COLO668 (cell line): ENCODE measurements at regions not wholly inside any gene's neighbourhood (a gene's known extent, or its start where the extent isn't known, plus 50 kb on each side); places are given as distances from the start of the nearest gene placed in this dataset.

ENCODE experiments used
- DNase-seq: peaks from one replicate; lab custom pipeline; 2025; ENCODE audit not compliant: unreplicated experiment; lab: John Stamatoyannopoulos, UW

DNA sequence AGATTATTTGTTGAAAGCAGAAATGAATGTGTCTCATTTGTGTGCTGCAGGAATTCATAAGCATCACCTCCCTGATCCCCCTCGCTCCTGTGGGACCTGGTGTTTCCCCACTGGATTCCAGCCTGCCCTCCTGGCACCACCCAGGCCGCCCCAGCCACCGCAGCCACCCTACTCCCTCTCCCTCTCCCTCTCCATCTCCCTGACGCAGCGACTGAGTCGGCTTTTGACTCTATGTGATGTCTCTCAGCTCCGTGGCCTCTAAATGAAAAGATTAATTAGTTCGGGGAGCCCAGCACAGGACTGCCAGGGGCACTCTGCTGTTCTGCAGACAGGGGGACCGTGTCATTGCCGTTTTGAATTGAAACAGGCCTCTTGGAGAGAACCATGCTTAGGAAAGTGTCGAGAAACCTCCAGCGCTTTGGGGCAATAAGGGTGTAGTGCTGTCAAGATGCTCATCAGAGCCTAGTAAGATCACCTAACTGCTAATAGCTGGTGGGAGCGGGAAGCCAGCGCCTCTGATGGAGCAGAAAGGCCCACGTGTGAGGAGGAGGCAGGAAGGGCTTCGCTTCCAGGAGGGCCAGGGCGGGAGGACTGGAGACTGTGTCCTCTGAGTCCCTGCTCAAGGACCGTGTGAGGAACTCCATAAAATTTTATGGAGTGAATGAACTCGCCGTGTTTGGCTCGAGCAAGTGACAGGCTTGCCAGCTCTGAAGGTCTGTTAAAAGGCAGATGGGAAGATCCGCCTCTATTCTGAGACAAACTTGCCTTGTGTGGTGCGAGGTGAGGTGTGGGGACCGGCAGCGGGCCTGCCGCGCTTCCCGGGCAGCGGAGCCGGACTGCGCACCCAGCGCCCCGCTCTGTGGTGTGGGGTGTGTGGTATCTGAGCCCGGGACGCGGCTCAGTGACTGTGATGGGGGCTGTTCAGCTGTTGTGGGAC lies 157.4 kb upstream of the C14orf180 start:
- no peak for DNase-seq

DNA sequence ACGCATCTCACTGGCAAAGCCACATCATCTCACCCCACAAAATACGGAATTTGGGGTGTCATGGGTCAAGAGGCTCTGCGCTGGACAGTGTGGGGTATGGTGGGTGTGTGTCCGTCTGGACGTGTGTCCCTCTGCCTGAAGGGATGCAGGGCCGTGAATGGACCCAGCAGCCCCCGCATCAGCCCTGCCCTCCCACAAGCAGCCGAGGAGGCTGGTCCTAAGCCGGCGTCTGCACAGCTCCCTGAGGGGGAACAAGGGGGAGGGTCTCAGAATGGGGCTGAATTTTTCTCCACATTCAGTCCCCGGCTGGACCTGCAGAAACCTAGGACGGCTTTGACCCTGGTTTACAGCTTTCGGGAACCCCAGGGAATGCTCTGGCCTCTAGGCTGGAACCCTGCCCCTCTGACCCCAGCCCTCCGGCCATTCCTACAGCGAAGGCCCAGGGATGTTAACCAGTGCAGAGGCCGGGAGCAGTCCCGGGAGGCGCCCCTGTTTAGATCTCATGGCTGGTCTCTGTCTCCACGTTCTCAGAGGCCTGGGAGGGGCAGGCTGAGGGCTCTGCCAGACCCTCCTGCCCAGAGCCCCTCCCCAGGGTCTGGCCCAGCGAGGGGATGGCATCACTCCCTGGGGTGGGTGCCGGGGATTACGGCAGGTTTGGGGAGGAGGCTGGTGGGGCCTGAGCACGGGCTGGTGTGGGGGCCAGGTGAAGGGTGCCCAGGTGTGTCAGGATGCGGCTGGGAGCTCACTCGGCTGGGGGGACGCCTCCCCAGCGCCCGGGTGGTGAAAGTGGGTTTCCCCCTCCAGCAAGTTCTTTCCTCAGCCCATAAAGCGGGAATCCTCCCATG lies 156.5 kb upstream of the C14orf180 start:
- DNase-seq: no peak

DNA sequence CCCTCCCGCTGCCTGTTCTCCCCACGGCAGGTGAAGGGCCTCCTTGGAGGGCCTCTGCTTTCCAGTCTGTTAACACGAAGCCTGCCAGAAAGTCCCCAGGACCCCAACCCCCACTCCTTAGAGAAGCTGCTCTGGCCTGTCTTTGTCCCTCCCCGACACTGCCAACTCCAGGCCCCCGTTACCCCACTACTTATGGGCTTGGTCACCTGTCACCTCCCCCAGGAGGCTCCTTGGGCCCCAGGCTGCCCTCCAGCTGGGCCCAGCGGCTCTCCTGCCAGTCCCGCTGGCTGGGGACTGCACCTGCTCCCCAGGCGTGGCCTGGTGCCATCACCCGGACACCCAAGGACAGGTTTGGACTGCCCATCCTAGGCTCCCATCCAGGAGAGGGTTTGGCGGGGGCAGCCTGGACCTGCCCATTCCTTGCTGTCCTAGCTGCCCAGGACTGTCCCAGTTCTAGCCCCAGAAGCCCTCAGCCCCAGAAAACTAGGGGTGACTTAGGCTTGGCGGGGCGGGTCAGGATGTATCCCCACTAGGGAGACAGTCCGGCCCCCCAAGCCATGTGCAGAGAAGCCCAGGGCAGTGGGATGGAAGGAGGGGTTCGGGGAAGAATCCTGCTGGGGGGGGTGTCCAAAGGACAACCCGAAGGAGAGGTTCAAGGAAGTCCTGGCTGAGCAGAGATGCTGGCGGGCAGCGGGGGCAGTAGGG lies 155.7 kb upstream of the C14orf180 start:
- peak; percentile 23 for DNase-seq

DNA sequence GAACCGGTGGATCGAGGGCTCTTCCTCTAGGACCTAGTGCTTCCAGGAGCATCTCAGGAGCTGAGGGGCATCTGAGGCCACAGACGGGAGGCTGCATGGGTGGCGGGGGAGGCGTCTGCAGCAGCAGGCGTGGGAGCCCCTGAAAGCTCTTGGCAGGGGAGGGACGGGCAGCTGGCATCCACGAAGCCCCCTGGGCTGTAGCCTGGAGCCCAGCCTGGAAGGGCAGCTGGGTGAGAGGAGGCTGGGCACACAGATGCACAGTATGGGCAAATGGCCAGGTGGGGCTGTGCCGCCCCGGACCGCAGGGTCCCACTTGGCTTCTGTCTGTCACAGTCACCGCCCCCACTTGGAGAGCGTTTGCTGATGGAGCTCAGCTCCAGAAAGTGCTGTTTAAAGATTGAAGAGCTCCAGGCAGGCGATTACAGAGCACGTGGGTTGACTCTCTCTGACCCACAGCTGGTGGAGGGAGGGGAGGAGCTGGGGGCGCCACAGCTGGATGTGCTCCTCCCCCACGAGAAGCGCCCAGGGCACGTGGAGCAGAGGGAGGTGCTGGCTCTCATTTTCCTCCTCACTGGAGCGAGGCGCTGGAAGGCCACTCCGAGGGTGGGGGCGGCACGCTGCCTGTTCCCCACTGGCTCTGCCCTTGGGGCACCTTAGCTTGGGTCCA lies 155.0 kb upstream of the C14orf180 start:
- DNase-seq: peak; percentile 40

DNA sequence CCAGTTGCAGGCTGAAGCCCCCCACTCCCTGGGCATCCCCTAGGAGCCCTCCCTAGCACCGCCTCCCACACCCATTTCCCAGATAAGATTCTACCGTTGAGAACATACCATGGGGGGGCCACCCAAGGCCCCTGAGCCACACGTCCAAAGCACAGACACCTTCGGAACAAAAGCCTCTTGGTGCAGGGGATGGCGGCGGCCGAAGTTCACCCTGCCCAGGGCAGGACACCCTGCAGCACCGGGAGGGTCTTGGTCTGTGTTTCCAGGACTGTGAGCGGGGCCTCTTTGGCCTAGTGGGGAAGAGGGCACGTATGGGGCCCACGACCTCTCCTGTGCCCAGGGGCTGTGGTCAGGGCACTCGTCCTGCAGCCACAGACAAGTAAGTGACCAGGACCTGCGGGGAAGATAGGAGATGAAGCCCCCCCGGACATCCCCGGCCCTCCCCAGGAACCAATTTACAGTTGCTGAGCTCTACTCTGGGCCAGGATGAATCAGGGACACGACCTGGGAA lies 154.3 kb upstream of the C14orf180 start:
- no peak for DNase-seq

DNA sequence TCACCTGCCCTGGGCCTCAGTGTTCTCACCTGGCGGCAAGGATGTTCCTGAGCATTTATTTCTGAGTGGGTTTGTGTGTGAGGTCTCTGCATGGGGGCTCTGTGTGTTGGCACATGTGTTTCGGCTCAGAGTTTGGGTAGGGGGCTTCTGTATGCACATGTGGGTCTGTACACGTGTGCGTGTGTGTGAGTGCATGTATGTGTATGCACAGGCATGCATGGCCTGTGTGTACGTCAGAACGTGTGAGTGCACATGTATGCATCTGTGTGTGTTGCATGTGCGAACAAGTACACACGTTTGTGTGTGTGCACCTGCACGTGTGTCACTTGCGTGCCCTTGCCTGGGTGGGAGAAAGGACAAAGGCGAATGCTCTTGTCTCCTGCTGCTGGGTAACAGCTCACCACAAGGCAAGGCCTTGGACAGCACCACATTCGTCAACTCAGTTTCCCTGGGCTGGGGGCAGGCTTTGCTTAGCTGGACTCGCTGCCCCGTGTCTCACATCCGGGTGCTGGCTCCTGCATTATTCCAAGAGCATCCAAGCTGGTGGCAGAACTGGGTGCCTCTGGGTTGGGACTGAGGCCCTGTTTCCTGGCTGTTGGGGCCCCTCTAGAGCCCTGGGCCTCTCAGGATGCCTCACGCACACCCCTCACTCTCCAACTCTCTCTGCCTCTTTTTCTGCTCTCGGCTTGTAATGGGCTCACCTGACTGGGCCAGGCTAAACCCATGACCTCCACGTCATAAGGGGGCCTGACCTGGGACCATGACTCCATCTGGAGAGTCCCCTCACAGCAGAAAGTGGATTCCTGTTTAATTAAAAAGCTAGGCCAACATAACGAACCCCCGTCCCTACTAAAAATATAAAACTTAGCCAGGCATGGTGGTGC lies 153.6 kb upstream of the C14orf180 start:
- DNase-seq: no peak

DNA sequence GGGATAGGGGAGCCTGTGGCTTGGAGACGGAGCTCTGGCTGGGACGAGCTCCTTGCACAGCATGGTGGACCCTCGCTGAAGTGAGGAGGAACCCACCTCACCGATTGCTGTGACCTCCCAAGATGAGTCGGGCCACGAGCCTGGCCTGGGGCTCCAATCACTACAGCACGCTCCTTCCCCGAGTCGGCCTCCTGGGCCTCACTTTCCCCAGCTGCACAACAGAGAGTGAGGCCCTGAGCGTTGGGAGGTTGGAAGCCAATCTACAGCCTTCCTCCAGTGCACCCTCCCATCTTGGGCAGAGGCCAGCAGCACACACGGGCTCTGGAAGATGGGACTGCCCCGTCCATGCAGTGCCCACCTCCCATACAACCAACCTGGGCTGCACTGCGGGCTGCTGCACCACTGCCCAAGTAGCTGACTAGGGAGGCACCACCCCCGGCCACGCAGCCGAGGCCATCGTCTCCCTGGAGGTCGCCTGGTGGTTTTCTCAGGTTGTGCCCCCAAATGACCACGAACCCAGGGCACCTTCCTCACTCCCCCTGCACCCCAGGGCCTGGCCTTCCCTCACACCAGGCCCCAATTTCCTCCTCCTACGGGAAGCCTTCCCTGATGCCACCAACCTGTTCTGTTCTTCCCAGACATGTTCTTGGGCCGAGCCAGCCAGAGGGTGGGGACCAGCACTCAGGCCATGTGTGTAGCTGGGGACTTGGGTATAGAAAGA lies 152.3 kb upstream of the C14orf180 start:
- no peak for DNase-seq

DNA sequence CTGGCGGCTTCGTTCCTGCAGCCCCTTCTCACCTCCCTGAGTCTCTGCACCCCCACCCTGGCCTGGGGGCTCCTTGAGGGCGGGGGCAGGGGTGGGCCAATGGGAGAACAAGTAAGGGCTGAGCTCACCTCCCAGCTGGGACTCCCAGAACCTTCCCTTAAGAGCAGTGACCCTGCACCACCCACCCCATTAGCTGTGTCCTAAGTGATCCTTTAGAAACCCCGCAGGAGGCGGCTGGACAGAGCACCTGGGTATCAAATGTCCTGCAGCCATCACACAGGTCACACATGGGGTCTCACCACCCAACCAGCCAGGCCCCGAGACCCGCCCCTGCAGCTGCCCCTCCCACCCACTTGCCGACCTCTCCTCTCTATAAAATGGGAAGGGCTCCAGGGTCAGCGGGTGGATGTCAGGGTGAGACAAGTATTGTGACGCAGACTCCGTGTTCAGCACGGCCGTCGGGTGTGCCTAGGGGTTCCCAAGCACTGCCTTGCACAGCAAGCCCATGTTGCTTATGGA lies 151.2 kb upstream of the C14orf180 start:
- no peak for DNase-seq

DNA sequence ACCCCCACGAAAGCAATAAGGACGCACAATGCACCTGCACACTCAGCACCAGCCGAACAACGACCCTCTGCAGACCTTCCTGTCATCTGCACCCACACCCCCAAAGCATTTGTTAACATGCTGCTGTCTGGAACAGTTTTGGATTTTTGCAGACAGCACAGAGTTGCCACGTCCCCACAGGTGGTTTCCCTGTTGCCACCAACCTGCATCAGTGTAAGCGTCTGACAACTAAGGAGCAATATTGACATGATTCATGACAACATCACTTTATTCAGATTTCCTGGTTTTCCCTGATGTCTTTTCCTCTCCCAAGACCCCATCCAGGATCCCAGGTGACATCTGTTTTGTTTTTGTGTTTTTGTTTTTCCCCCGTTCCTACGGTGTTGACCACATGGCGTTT lies 150.7 kb upstream of the C14orf180 start:
- DNase-seq: no peak

DNA sequence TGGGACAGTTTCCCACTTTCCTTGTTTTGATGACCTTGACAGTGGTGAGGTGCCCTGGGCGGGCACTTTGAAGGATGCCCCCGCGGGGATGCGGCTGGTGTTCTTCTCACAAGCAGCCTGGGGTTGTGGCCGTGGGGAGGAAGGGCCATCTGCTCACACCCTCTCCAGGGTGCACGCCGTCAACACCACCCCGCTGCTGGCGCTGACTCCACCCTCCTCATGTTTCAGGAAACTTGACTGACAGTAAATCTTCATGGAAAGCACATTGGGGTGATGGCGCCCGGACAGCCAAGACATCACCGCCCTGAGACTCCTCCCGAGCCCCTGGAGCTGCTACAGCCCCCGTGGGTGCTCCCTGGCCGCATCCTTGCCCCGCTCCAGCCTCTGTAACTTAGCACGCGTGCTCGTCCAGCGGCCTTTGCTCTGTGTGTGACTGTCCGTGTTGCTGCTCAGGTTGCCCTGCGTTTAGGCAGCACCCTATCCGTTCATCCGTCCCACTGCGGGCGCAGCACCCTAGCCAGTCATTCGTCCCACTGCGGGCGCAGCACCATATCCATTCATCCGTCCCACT lies 150.2 kb upstream of the C14orf180 start:
- DNase-seq: peak; percentile 49

DNA sequence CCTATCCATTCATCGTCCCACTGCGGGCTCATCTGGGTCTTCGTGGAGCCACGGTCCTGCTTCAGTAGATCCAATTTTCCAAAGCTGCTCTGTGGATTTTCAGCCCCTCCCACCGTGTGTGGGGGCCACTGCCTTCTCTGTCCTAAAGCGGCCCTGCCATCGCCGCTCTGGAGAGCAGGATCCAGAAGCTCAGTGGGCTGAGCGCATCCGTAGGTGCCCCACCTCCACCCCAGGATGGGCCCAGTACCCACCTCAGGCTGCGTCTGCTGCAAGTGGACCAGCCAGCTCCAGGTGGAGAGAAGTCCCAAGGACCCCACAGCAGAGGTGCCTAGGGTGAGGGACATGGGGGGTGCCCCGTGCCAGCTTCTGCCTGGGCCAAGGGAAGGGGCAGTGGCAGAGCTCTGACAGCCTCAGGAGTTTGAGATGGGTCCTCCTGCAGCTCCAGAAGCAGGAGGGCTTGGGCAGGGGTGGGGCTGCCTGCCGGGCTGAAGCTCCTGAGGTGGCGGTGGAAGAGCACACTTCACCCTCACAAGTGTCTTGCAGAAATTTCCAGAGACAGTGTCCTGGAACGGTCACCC lies 148.1 kb upstream of the C14orf180 start:
- no peak for DNase-seq

DNA sequence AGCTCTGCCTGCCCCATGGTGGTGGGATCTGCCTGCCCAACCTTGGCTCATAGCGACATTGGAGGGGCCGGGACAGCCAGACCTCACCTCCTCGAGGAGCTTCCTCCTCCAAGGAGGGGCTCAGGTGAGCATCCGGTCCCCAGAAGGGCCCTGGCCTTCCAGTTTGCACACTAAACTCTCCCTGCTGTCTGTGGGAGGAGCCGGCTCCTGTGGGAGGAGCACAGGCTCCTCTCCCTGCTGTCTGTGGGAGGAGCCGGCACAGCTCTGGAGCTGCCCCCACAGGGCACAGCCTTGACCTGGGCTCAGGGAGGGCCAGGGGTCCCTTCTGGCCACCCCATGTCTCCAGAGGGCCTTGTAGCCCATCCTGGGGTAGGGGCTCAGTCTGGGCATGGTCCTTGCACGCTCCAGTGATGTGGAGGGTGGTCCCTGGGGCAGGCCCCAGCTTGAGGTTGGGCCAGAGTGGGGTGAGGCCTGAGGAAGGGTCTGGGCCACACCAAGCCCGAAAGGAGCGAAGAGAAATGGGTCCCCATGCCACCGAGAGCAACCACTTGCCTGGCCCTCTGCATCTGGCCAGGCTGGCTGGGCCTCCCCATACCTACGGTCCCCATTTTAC lies 147.5 kb upstream of the C14orf180 start:
- no peak for DNase-seq

DNA sequence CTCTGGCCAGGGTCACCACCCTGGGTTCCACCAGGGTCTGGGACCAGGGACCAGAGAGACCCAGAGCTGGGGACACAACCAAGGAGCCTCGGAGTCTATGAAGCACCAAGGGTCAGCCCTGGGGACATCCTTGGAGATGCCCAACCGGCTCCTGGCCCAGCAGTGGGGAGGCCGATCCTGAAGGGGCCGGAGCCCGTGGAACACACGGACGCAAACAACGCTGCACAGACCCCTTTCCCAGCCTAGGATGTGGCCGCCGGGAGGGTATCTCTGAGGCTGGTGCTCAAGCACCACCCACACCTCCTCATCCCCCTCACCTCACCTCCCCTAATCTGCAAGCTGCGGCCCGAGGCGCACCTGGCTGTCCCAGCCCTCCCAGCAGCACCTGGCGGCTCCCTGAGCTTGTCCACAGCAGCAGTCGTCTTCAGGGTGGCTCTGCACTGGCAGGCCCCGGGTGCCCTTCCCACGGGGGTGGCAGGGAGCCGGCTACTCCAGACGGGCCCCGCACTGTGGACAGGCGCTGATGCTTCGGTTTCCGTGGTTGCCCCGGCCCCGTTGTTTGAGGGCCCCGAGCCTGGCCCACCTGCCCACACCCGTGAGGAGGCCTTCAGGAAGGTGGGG lies 146.8 kb upstream of the C14orf180 start:
- DNase-seq: peak; percentile 43

DNA sequence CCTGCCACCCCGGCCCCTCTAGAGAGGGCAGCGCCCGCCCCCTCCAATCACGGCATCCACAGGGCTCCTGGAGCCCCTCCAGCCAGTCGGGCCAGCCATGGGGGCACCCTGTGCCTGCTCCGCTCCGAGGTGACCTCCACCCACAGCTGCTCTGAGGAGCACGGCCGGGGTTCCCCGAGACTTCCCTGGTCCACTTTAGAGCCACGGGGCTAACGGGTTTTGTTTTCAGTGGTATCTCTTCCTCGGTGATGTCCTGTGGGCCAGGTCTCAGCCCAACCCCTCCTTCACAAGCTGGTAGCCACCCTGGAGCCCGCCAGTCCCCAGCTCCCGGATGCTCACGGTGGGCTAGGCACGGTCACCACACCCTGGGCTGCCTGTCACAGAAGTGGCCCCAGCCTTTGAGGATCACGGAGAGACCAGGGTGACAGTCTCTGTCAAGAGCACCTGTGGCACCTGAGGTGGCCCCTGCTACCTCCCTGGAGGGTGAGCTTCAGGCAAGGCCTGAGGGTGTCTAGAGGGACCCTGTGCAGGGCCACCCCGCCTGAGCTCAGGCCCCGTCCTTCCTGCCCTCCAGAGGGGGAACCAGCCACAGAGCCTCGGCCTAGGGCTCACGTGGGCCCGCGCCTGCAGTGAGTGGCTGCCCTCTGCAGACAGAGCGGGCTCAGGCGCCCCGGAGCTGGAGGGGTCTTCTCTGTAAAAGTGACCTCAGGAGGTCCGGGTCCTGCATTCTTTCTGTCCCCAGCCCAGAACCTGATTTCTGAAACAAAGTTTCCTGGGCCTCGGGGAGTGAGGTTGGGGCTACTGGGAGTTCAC lies 146.0 kb upstream of the C14orf180 start:
- no peak for DNase-seq

DNA sequence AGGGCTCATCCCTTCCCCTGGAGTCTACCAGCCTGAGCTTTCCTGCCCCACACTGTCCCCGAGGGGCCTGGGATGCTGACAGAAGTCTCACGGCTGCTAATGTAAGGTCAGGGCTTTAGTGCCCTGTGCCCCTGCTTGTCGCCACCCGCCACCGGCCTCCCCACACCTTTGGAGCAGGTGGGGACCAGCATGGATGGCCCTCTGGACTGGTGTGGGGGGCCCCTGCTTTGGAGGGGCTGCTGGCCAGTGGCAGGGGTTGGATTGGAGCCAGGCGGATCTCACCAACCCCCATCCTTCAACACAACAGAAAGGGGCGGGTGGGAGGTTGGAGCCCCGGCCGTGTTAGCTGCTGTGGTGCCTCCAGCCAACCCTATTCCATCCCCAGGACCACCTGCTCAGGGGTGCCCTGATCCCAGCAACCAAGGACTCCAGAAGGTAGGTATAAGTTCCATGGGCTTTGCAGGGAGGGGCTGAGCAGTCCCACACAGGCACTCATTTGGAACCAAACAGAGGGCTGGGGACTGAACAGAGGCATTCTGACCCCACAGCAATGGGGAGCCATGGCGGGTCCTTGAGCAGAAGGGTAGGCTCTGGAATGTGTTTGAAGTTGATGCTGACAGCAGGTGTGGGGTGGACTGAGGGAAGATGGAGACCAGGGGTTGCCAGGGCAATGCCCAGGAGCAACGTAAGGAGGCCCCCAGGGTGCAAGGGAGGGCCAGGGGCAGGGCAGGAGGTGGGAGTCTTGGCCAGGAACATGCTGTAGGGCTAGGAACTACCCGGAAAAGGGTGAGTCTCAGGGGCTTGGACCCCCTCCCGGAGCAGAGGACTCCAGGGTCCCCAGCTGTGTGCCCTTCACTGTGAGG lies 145.1 kb upstream of the C14orf180 start:
- DNase-seq: no peak
